ENCODE measurements at regions not wholly inside any gene's neighbourhood (a gene's known extent, or its start where the extent isn't known, plus 50 kb on each side); places are given as distances from the start of the nearest gene placed in this dataset.

- TF ChIP-seq CTCF (IDR thresholded peaks at IDR 0.05) (no peak), POLR2AphosphoS5 (IDR thresholded peaks at IDR 0.05) (no peak), POLR2A (IDR thresholded peaks at IDR 0.05) (no peak), EP300 (IDR thresholded peaks at IDR 0.05) (no peak)
Observed at GRCh38 chr2:51706220-51706619, 674.3 kb upstream of the NRXN1 start.
